ENCODE measurements at regions not wholly inside any gene's neighbourhood (a gene's known extent, or its start where the extent isn't known, plus 50 kb on each side); places are given as distances from the start of the nearest gene placed in this dataset.

GRCh38 chr4:27191592-27191991, 331.0 kb downstream of the STIM2 start:
- H3K27ac Mint-ChIP-seq = no peak overlapping the region
- Histone ChIP-seq H3K27me3 (ENCODE audit: insufficient read depth, low read length, poor library complexity, severe bottlenecking) (no peaks in the 10 kb centered on the region), H3K27ac (ENCODE audit: low read depth, low read length) (no peak overlapping the region), H3K4me3 (ENCODE audit: low read length) (no peak overlapping the region), H3K4me1 (ENCODE audit: insufficient read depth, low read length) (no peaks in the 10 kb centered on the region), H3K36me3 (ENCODE audit: insufficient read depth, low read length) (no peaks in the 10 kb centered on the region), H3K9me3 (ENCODE audit: low read length) (no peaks in the 10 kb centered on the region)
- CTCF ChIA-PET = no interaction called here
- POLR2A ChIA-PET = no interaction called here
- peaks cover 0 to 9% of the 10 kb centered on the region in 2 donors for H3K27me3 Mint-ChIP-seq
- H3K4me1 Mint-ChIP-seq = no peaks in the 10 kb centered on the region
- H3K9me3 Mint-ChIP-seq = peaks cover 0 to 7% (median 0%) of the 10 kb centered on the region in 5 donors
- H3K36me3 Mint-ChIP-seq = no peaks in the 10 kb centered on the region
- DNase-seq = no peak
- no peak overlapping the region for H3K4me3 Mint-ChIP-seq

- CTCF ChIA-PET = no interaction called here
- Histone ChIP-seq H3K4me3 (ENCODE audit: low read length) (no peak overlapping the region), H3K36me3 (ENCODE audit: insufficient read depth, low read length) (no peaks in the 10 kb centered on the region), H3K9me3 (ENCODE audit: low read length) (no peaks in the 10 kb centered on the region), H3K27ac (ENCODE audit: low read depth, low read length) (no peak overlapping the region), H3K27me3 (ENCODE audit: insufficient read depth, low read length, poor library complexity, severe bottlenecking) (no peaks in the 10 kb centered on the region), H3K4me1 (ENCODE audit: insufficient read depth, low read length) (no peaks in the 10 kb centered on the region)
- POLR2A ChIA-PET = no interaction called here
- H3K9me3 Mint-ChIP-seq = peaks cover 0 to 7% (median 0%) of the 10 kb centered on the region in 5 donors
- no peaks in the 10 kb centered on the region for H3K4me1 Mint-ChIP-seq
- H3K4me3 Mint-ChIP-seq = no peak overlapping the region
- no peak for DNase-seq
- no peak overlapping the region for H3K27ac Mint-ChIP-seq
- peaks cover 0 to 3% of the 10 kb centered on the region in 2 donors for H3K27me3 Mint-ChIP-seq
- no peaks in the 10 kb centered on the region for H3K36me3 Mint-ChIP-seq
Observed at GRCh38 chr4:27194599-27195176, 334.0 kb downstream of the STIM2 start.

GRCh38 chr4:27198246-27198645, 337.6 kb downstream of the STIM2 start:
- Mint-ChIP-seq H3K4me3 (no peak overlapping the region), H3K4me1 (no peaks in the 10 kb centered on the region), H3K36me3 (no peaks in the 10 kb centered on the region), H3K27ac (no peak overlapping the region), H3K9me3 (peaks cover 0 to 4% (median 0%) of the 10 kb centered on the region in 5 donors), H3K27me3 (peaks cover 0 to 4% of the 10 kb centered on the region in 2 donors)
- no peaks in the 10 kb centered on the region for H3K36me3 ChIP-seq (ENCODE audit: insufficient read depth, low read length)
- ChIA-PET POLR2A (no interaction called here), CTCF (no interaction called here)
- H3K27me3 ChIP-seq (ENCODE audit: insufficient read depth, low read length, poor library complexity, severe bottlenecking) = no peaks in the 10 kb centered on the region
- H3K4me1 ChIP-seq (ENCODE audit: insufficient read depth, low read length) = no peaks in the 10 kb centered on the region
- no peak for DNase-seq
- no peaks in the 10 kb centered on the region for H3K9me3 ChIP-seq (ENCODE audit: low read length)
- no peak overlapping the region for H3K4me3 ChIP-seq (ENCODE audit: low read length)
- no peak overlapping the region for H3K27ac ChIP-seq (ENCODE audit: low read depth, low read length)

GRCh38 chr4:27198971-27199370, 338.3 kb downstream of the STIM2 start:
- CTCF ChIA-PET = no interaction called here
- no peak overlapping the region for H3K27ac ChIP-seq (ENCODE audit: low read depth, low read length)
- H3K9me3 Mint-ChIP-seq = peaks cover 0 to 4% (median 2%) of the 10 kb centered on the region in 5 donors

GRCh38 chr4:27206009-27206408, 345.4 kb downstream of the STIM2 start:
- Mint-ChIP-seq H3K27ac (no peak overlapping the region), H3K27me3 (peaks cover 0 to 4% of the 10 kb centered on the region in 2 donors), H3K4me1 (no peaks in the 10 kb centered on the region), H3K36me3 (no peaks in the 10 kb centered on the region), H3K4me3 (no peak overlapping the region), H3K9me3 (peaks cover 0 to 8% (median 0%) of the 10 kb centered on the region in 5 donors)
- Histone ChIP-seq H3K4me1 (ENCODE audit: insufficient read depth, low read length) (no peaks in the 10 kb centered on the region), H3K36me3 (ENCODE audit: insufficient read depth, low read length) (no peaks in the 10 kb centered on the region), H3K4me3 (ENCODE audit: low read length) (no peak overlapping the region), H3K27ac (ENCODE audit: low read depth, low read length) (no peak overlapping the region), H3K27me3 (ENCODE audit: insufficient read depth, low read length, poor library complexity, severe bottlenecking) (no peaks in the 10 kb centered on the region), H3K9me3 (ENCODE audit: low read length) (no peaks in the 10 kb centered on the region)
- ChIA-PET CTCF (no interaction called here), POLR2A (no interaction called here)
- no peak for DNase-seq

More at GRCh38 chr4:27198971-27199370, 338.3 kb downstream of the STIM2 start:
- POLR2A ChIA-PET = no interaction called here
- H3K36me3 ChIP-seq (ENCODE audit: insufficient read depth, low read length) = no peaks in the 10 kb centered on the region
- no peak for DNase-seq
- Mint-ChIP-seq H3K4me3 (no peak overlapping the region), H3K36me3 (no peaks in the 10 kb centered on the region), H3K4me1 (no peaks in the 10 kb centered on the region), H3K27me3 (peaks cover 0 to 4% of the 10 kb centered on the region in 2 donors), H3K27ac (peak overlapping the region in 1 of 8 donors; percentile 33)
- no peaks in the 10 kb centered on the region for H3K9me3 ChIP-seq (ENCODE audit: low read length)
- no peaks in the 10 kb centered on the region for H3K27me3 ChIP-seq (ENCODE audit: insufficient read depth, low read length, poor library complexity, severe bottlenecking)
- no peaks in the 10 kb centered on the region for H3K4me1 ChIP-seq (ENCODE audit: insufficient read depth, low read length)
- H3K4me3 ChIP-seq (ENCODE audit: low read length) = no peak overlapping the region

- no peak overlapping the region for H3K27ac Mint-ChIP-seq
- H3K27me3 Mint-ChIP-seq = peaks cover 0 to 2% of the 10 kb centered on the region in 2 donors
- Histone ChIP-seq H3K4me3 (ENCODE audit: low read length) (no peak overlapping the region), H3K36me3 (ENCODE audit: insufficient read depth, low read length) (no peaks in the 10 kb centered on the region), H3K27me3 (ENCODE audit: insufficient read depth, low read length, poor library complexity, severe bottlenecking) (no peaks in the 10 kb centered on the region), H3K4me1 (ENCODE audit: insufficient read depth, low read length) (no peaks in the 10 kb centered on the region), H3K27ac (ENCODE audit: low read depth, low read length) (no peak overlapping the region), H3K9me3 (ENCODE audit: low read length) (no peaks in the 10 kb centered on the region)
- H3K9me3 Mint-ChIP-seq = peaks cover 0 to 2% (median 0%) of the 10 kb centered on the region in 5 donors
- H3K36me3 Mint-ChIP-seq = no peaks in the 10 kb centered on the region
- CTCF ChIA-PET = no interaction called here
- no peak for DNase-seq
- no peaks in the 10 kb centered on the region for H3K4me1 Mint-ChIP-seq
- POLR2A ChIA-PET = no interaction called here
- no peak overlapping the region for H3K4me3 Mint-ChIP-seq
Observed at GRCh38 chr4:27210956-27211355, 350.3 kb downstream of the STIM2 start.

GRCh38 chr4:27214010-27214409, 353.4 kb downstream of the STIM2 start:
- H3K4me1 ChIP-seq (ENCODE audit: insufficient read depth, low read length) = no peaks in the 10 kb centered on the region
- ChIA-PET CTCF (no interaction called here), POLR2A (no interaction called here)
- Mint-ChIP-seq H3K9me3 (peaks cover 0 to 2% (median 0%) of the 10 kb centered on the region in 5 donors), H3K27me3 (peaks cover 0 to 2% of the 10 kb centered on the region in 2 donors), H3K27ac (no peak overlapping the region), H3K4me3 (no peak overlapping the region), H3K4me1 (no peaks in the 10 kb centered on the region), H3K36me3 (no peaks in the 10 kb centered on the region)
- no peaks in the 10 kb centered on the region for H3K36me3 ChIP-seq (ENCODE audit: insufficient read depth, low read length)
- DNase-seq = no peak
- no peak overlapping the region for H3K4me3 ChIP-seq (ENCODE audit: low read length)
- no peak overlapping the region for H3K27ac ChIP-seq (ENCODE audit: low read depth, low read length)
- H3K27me3 ChIP-seq (ENCODE audit: insufficient read depth, low read length, poor library complexity, severe bottlenecking) = no peaks in the 10 kb centered on the region
- H3K9me3 ChIP-seq (ENCODE audit: low read length) = no peaks in the 10 kb centered on the region

- Histone ChIP-seq H3K4me1 (ENCODE audit: insufficient read depth, low read length) (no peaks in the 10 kb centered on the region), H3K27me3 (ENCODE audit: insufficient read depth, low read length, poor library complexity, severe bottlenecking) (no peaks in the 10 kb centered on the region), H3K4me3 (ENCODE audit: low read length) (no peak overlapping the region), H3K27ac (ENCODE audit: low read depth, low read length) (no peak overlapping the region), H3K36me3 (ENCODE audit: insufficient read depth, low read length) (no peaks in the 10 kb centered on the region), H3K9me3 (ENCODE audit: low read length) (no peaks in the 10 kb centered on the region)
- peaks cover 0 to 2% (median 0%) of the 10 kb centered on the region in 5 donors for H3K9me3 Mint-ChIP-seq
- no peak overlapping the region for H3K27ac Mint-ChIP-seq
- H3K36me3 Mint-ChIP-seq = no peaks in the 10 kb centered on the region
- DNase-seq = no peak
- ChIA-PET POLR2A (no interaction called here), CTCF (no interaction called here)
- H3K4me1 Mint-ChIP-seq = no peaks in the 10 kb centered on the region
- no peak overlapping the region for H3K4me3 Mint-ChIP-seq
- no peaks in the 10 kb centered on the region for H3K27me3 Mint-ChIP-seq
Observed at GRCh38 chr4:27215220-27215826, 354.7 kb downstream of the STIM2 start.
